KOPT-K1 (cell line): ENCODE measurements at regions not wholly inside any gene's neighbourhood (a gene's known extent, or its start where the extent isn't known, plus 50 kb on each side); places are given as distances from the start of the nearest gene placed in this dataset.
"Not testable (repeated sequence)": the region's sequence is repeated elsewhere in the genome, so short reads cannot be mapped to it uniquely, and the experiment has no call there.

Experiments
- H3K27ac ChIP-seq: fragments of 200-600 bp; sonication (generic); 2 replicates; pipeline ENCODE4 v1.5.1; 2016; ENCODE audit warnings: antibody characterized with exemption, mild to moderate bottlenecking, low read depth, low read length; ENCODE audit not compliant: poor library complexity, severe bottlenecking
- H3K36me3 ChIP-seq: fragments of 200-600 bp; sonication (generic); 2 replicates; pipeline ENCODE4 v1.5.1; 2017; ENCODE audit warnings: antibody characterized with exemption, mild to moderate bottlenecking, low read length, moderate library complexity; ENCODE audit not compliant: insufficient read depth
- H3K9me3 ChIP-seq: fragments of 200-600 bp; sonication (generic); 2 replicates; pipeline ENCODE4 v1.5.1; 2017; ENCODE audit warnings: antibody characterized with exemption, low read length, mild to moderate bottlenecking; ENCODE audit not compliant: insufficient read depth, poor library complexity, severe bottlenecking

DNA sequence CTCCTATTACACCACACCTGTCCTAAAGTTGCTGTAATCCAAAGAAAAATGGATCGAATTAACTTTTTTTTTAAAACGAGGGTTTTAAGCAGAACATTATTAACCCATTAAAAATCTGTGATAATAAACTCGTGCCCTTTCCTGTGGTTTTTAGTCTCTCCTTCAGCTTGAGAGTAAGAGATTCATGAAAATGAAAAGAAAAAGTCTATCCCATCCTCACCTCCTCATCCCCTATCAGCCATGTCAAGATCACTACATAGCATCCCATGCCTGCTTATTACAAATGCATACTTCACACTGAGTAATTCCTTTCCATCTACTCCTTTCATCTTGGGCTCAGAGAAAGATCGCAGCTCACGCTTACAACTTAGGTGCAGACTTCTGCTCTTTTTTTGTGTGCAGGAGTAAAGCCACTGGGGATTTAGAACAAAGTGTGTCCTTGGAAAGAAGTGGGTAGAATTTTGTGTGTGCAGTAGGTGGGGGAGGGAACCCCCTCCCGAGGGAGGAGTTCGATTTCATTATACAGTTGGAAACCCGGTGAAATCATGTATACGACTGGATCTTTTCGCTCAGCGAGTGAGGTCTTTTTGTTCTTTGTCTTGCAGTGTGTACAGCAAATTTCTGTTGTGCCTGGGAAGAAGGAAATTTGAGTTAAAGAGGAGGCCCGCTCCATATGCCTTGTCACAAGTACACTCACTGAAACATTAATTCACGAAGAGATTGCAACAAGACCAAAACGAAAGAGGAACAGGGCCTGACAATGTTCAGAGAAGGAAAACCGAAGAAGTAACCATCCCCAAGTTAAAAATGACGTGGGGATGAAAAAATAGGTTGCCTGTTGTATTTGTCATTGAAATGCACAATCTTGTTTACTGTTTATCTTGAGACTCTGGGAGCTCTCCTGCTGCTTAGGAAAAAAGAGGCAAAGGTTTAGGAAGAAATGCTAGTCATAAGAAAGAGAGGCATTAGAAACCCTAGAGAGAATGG, 146.5 kb upstream of the ZNF217 start:
- Histone ChIP-seq H3K36me3 (no peaks in the 10 kb centered on the region), H3K9me3 (no peaks in the 10 kb centered on the region), H3K27ac (no peak overlapping the region)

DNA sequence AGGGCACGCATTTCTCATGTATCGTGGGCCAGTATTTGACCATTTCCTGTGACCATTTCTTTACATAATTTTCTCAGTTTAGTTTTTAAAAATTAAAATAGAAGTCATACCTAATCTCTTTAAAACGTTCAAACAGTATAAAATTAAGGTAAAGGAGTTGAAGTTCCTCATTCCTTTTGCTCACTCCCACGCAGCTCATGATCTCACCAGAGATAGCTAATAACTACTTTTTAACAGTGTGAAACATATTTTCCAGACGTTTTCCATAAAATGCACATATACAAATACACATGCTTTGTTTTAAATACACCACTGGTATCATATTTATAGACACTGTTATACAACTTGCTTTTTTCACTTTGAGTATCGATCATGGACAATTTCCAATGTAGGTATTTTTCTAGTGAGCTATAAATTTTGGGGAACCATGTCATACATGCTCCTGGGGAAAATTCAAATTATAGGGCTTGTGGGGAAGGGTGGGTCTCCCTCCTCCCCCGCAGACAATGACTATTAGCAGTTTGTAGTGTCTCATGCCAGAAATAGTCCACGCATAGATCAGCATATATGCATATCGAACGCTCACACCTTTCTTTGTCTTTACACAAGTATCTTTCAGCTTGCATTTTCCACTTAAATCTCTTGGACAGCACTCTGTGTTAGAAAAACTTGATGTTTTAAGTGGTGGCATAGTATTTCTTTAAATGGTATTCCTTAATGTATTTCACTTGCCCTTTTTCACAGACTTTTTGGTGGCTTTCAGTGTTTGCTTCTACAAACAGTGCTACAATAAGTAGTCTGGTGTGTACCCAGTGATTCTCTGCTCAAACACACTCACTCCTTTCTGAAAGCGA, 145.5 kb upstream of the ZNF217 start:
- Histone ChIP-seq H3K9me3 (no peaks in the 10 kb centered on the region), H3K27ac (no peak overlapping the region), H3K36me3 (no peaks in the 10 kb centered on the region)

DNA sequence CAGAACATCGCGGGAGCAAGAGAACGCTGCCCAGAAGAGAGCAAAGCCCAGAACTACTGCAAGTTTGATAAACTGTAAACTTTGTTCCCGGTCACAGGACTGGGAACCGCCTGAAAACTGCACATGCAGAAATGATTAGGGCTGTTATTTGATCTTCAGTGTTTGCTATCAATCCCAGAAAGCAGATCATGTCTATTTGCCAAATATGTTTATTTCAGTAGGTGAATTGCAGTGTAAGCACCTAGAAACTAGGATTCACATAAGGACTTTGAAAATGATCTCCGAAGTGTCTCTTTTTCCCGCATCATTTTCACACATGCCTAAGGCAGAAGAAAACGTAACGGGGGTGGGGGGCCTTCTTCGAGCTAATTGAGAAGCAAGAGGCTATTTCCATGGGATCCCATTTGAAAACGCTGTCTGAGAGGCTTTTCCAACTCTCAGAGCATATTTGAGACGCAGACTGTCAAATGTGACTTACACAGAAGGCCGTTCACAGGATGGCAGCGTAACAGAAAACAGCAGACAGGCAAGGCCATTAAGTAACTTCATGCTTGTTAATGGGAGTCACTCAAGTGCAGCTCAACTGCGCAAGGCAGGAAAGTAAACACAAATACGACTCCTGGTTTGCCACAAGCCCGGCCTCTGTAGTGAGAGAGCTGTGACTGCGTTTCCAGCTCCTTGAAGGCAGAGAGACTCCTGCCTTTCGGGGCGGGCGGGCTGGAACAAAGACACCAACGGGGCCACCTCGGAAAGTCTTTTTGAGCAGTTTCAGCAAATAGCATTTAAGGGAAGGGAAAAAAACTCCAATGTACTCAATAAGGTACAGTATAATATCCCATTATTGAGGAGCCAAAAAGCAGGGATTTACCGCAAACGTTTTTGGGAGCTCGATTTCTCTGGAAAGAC, 144.7 kb upstream of the ZNF217 start:
- Histone ChIP-seq H3K27ac (no peak overlapping the region), H3K9me3 (no peaks in the 10 kb centered on the region), H3K36me3 (no peaks in the 10 kb centered on the region)

DNA sequence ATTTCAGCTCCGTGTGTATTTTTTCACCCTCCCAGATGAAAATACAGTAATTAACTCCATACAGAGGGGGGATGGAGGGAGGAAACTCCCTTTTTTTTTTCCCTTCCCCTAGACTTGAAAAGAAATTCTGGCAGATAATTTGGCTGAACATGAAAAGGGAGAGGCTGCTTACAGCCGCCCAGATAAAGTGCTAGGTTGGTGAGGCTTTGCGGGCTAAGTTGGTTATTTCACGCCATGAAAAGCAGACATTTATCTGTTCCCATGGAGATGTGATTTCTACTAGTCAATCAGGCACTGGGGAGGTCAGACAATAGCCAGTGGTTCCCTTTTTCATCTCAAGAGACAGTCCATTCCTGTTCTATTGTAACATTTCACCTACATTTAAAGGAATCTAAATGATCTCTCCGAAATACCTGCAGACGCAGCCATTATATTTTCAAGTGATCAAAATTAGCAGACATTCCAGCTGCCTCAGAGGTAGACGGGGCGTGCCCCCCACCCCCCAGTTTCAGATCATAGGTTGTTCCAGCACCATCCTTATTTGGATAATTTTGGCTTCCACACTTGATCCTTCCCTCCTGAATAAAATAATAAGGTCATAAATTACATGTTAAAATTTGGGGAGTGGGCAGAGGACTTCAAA, 143.9 kb upstream of the ZNF217 start:
- Histone ChIP-seq H3K9me3 (no peaks in the 10 kb centered on the region), H3K36me3 (no peaks in the 10 kb centered on the region), H3K27ac (no peak overlapping the region)

DNA sequence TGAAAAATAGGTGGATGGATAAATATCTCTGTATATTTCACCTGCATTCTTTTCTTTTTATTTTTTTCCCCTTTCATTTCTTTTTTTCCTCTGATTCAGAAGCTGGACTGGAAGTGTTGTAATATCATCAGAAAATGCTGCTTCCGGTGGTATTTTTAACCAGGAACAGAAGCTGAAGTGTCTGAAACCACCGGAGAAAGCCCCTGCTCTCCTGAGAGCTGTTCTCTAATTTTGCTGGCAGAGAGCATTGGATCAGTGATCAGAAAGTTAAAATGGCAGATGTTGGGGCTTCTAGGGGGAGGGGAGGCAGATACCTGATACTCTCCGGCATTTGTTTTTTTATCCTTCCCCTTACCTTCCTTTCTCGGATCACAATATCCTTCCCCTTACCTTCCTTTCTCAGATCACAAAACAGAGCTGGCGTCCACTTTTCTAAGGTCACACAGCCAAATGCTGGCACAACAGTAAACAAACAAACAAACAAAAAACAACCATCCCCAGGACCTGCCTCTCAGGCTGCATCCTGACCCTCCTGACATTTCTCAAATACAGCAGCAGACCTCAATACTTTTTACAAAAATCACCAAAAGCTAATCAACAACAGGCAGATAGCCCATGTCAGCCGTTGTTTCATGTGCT, 143.2 kb upstream of the ZNF217 start:
- no peaks in the 10 kb centered on the region for H3K9me3 ChIP-seq
- H3K36me3 ChIP-seq, result no peaks in the 10 kb centered on the region
- H3K27ac ChIP-seq, result no peak overlapping the region

DNA sequence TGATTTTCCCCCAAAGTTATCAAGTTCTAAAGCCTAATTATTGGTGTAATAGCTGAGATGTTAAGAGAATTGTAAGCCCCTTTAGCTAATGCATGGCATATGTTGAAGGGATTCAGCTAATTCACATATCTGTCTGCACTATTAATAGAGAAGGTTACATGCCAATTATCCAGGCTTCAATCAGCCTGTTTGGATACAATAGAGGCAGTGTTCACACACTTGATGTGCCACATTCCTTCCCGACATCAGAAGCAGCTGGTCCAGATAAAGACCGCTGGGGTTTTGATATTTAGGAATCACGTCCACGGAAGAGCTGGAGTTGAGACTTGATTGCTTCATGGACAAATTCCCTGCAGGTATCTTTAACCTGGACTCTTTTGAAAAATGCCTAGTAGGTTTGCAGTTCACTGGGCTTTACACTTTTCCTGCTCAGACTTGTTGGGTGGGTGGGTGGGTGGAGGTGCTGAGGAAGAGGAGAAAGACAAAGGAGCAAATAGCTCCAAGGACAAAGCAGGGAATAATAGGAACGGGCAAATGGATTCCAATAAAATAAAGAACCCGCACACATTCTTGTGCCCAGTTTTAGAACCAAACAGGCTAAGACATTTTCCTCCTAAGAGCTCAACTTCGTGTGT, 142.6 kb upstream of the ZNF217 start:
- Histone ChIP-seq H3K36me3 (no peaks in the 10 kb centered on the region), H3K27ac (no peak overlapping the region), H3K9me3 (no peaks in the 10 kb centered on the region)

DNA sequence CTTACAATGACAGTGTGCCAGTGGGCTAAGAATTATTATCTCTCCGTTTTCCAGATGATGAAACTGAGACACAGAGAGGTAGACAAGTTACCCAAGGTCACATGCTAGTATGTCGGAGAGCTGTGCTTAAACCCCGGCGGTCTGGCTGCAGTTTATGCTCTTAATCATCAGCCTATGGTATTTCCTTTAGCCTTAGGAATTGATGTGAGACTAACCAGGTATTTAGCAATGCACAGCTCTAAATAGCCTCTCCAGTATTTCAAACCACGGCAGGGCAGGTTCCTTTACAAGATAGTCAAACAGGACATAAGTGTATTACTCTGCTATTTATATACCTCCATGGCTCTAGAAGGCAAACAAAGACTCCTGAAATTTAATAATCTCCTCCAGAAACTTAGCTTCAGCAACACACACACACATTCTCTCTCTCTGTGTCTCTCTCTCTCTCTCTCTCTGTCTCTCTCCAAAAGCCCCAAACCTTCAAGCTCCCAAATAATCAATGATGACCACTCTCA, 142.0 kb upstream of the ZNF217 start:
- Histone ChIP-seq H3K27ac (no peak overlapping the region), H3K36me3 (no peaks in the 10 kb centered on the region), H3K9me3 (no peaks in the 10 kb centered on the region)

DNA sequence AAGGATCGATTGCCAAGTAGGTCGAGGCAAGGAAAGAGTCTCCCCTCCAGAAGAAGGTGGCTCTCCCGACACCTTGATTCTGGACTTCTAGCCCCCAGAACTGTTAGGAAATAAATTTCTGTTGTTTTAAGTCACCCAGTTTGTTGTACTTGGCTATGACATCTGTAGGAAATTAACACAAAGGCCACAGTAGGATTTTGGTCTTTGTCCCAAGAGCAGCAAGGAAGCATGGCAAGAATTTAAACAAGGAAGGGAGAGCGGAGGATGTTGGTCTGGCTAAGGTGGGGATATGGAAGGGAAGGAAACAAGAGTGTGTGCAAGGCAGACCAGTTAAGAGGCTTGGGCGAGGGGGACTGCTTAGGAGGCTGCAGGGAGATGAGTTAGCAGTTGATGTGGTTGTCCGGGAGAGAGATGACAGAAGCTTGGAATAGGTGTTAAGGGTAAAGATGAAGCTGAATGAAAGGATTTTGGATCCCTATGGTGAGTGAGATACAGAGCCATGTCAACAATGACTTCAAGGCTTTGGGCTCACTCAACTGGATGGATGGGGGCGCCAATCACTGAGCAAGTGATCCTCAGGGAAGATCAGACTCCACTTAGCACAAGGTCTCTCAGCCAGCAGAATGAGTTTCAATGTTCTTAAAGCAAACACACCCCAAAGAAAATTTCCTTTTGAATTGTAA, 140.5 kb upstream of the ZNF217 start:
- H3K9me3 ChIP-seq, result no peaks in the 10 kb centered on the region
- H3K27ac ChIP-seq, result no peak overlapping the region
- no peaks in the 10 kb centered on the region for H3K36me3 ChIP-seq

DNA sequence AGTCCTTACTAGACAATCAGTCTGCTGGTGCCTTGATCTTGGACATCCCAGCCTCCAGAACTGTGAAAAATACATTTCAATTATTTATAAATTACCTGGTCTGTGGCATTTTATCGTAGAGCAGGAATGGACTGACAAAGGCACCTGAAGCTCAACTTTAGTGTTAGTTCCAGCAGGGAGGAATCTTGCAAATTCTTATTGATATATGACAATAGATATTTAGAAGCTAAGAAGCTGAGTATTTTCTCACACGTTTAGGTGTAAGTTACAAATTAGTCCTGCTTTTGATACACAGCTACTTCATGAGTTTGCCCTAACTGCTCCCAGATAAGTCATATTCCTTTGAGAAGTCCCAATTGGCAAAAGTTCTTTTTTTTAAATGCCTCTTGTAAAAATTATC, 138.0 kb upstream of the ZNF217 start:
- no peak overlapping the region for H3K27ac ChIP-seq
- no peaks in the 10 kb centered on the region for H3K9me3 ChIP-seq
- H3K36me3 ChIP-seq, result no peaks in the 10 kb centered on the region

DNA sequence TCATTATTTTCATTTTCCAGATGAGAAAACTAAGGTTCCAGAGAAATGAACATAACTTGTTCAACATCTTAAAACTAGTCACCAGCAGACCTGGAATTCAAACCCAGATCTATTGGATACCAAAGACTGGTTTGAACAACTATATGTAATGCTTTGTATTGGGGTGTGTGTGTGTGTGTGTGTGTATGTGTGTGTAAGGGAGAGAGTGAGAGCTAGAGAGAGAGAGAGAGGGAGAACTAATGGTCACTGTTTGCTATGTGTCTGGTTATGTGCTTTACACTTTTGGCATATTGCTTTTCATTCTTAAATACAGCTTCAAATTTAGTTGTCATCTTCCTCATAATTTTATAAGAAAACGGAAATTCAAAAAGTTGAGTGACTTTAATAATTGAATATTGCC, 134.7 kb upstream of the ZNF217 start:
- Histone ChIP-seq H3K9me3 (no peaks in the 10 kb centered on the region), H3K36me3 (no peaks in the 10 kb centered on the region), H3K27ac (no peak overlapping the region)

DNA sequence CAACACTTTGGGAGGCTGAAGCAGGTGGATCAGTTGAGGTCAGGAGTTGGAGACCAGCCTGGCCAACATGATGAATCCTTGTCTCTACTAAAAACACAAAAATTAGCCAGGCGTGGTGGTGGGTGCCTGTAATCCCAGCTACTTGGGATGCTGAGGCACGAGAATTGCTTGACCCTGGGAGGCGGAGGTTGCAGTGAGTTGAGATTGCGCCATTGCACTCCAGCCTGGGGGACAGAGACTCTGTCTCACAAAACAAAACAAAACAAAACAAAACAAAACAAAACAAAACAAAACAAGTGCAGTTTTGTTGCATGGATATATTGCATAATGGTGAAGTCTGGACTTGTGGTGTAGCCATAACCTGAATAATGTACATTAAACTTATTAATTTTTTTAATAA, 133.6 kb upstream of the ZNF217 start:
- not testable (repeated sequence) for H3K36me3 ChIP-seq, H3K9me3 ChIP-seq, H3K27ac ChIP-seq

DNA sequence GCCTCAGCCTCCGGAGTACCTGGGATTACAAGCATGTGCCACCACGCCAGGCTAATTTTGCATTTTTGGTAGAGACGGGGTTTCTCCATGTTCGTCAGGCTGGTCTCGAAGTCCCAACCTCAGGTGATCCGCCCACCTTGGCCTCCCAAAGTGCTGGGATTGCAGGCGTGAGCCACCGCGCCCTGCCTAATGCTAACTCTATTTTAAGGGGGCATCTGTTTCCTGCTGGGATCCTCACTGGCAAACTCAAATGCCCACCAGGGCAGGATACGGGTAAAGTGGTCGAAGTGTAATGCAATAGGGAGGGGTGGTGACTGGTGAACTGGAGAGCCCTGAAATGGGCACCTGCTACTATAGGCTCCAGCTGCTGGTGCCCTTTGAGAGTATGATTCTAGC, 131.9 kb upstream of the ZNF217 start:
- Histone ChIP-seq H3K9me3 (no peaks in the 10 kb centered on the region), H3K36me3 (no peaks in the 10 kb centered on the region), H3K27ac (no peak overlapping the region)

DNA sequence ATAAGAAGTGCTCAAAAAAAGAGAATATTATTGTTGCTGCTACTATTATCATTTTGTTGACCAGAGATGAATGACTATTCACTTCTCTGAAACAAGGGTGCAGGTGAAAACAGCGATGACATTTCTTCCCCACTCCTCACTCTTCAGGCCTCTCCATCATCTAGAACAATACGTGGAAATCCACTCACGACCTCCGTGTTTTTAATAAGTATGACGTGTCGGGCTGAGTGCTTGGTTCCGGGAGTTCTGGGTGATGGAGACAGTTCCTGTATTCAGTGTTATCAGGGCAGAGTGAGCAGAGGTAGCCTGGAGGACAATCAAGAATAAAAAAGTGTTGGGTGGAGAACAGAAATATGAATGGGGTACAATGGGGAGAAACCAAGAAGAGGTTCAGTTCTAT, 130.0 kb upstream of the ZNF217 start:
- Histone ChIP-seq H3K9me3 (no peaks in the 10 kb centered on the region), H3K27ac (no peak overlapping the region), H3K36me3 (no peaks in the 10 kb centered on the region)
